ENCODE measurements at regions not wholly inside any gene's neighbourhood (a gene's known extent, or its start where the extent isn't known, plus 50 kb on each side); places are given as distances from the start of the nearest gene placed in this dataset.

GRCh38 chr2:209194717-209195116 lies 229.1 kb upstream of the MAP2 start:
- Histone ChIP-seq H3K9me3 (peaks cover 0 to 10% of the 10 kb centered on the region in 2 donors), H3K36me3 (no peaks in the 10 kb centered on the region), H3K4me3 (no peak overlapping the region), H3K27me3 (no peaks in the 10 kb centered on the region), H3K27ac (no peak overlapping the region), H3K4me1 (no peaks in the 10 kb centered on the region)
- no peak for DNase-seq (ENCODE audit: low spot score)
- TF ChIP-seq CTCF (IDR thresholded peaks at IDR 0.05), result no peak

- H3K9me3 ChIP-seq, result no peaks in the 10 kb centered on the region
- peak in 1 of 2 donors; percentile 48 for TF ChIP-seq CTCF (IDR thresholded peaks at IDR 0.05)
- no peak overlapping the region for H3K27ac ChIP-seq
- H3K4me1 ChIP-seq, result no peaks in the 10 kb centered on the region
- no peaks in the 10 kb centered on the region for H3K27me3 ChIP-seq
- H3K36me3 ChIP-seq, result no peaks in the 10 kb centered on the region
- no peak overlapping the region for H3K4me3 ChIP-seq
- no peak for DNase-seq (ENCODE audit: low spot score)
These were observed 215.6 kb upstream of the MAP2 start for GRCh38 chr2:209208211-209208610.

GRCh38 chr2:209209943-209210342 lies 213.9 kb upstream of the MAP2 start:
- no peak for DNase-seq (ENCODE audit: low spot score)
- no peak overlapping the region for H3K4me3 ChIP-seq
- H3K27me3 ChIP-seq, result no peaks in the 10 kb centered on the region
- no peaks in the 10 kb centered on the region for H3K9me3 ChIP-seq
- no peaks in the 10 kb centered on the region for H3K4me1 ChIP-seq
- no peaks in the 10 kb centered on the region for H3K36me3 ChIP-seq
- TF ChIP-seq CTCF (IDR thresholded peaks at IDR 0.05), result no peak
- H3K27ac ChIP-seq, result no peak overlapping the region

GRCh38 chr2:209230560-209230959 lies 193.3 kb upstream of the MAP2 start:
- Histone ChIP-seq H3K27ac (no peak overlapping the region), H3K27me3 (no peaks in the 10 kb centered on the region), H3K4me3 (no peak overlapping the region), H3K9me3 (no peaks in the 10 kb centered on the region), H3K36me3 (no peaks in the 10 kb centered on the region), H3K4me1 (no peaks in the 10 kb centered on the region)
- DNase-seq (ENCODE audit: low spot score), result no peak
- TF ChIP-seq CTCF (IDR thresholded peaks at IDR 0.05), result no peak

- Histone ChIP-seq H3K4me1 (no peaks in the 10 kb centered on the region), H3K27ac (no peak overlapping the region), H3K27me3 (no peaks in the 10 kb centered on the region), H3K4me3 (no peak overlapping the region), H3K36me3 (no peaks in the 10 kb centered on the region), H3K9me3 (peaks cover 0 to 8% of the 10 kb centered on the region in 2 donors)
- no peak for DNase-seq (ENCODE audit: low spot score)
- TF ChIP-seq CTCF (IDR thresholded peaks at IDR 0.05), result no peak
These were observed 187.5 kb upstream of the MAP2 start for GRCh38 chr2:209236377-209236776.

GRCh38 chr2:209238765-209239584 lies 184.9 kb upstream of the MAP2 start:
- no peak for TF ChIP-seq CTCF (IDR thresholded peaks at IDR 0.05)
- Histone ChIP-seq H3K36me3 (no peaks in the 10 kb centered on the region), H3K4me1 (no peaks in the 10 kb centered on the region), H3K27ac (no peak overlapping the region), H3K27me3 (no peaks in the 10 kb centered on the region), H3K9me3 (peaks cover 0 to 8% of the 10 kb centered on the region in 2 donors), H3K4me3 (no peak overlapping the region)
- no peak for DNase-seq (ENCODE audit: low spot score)
